Germinal center (tissue), 1 donor: ENCODE measurements at regions not wholly inside any gene's neighbourhood (a gene's known extent, or its start where the extent isn't known, plus 50 kb on each side); places are given as distances from the start of the nearest gene placed in this dataset.
"Not testable (repeated sequence)": the region's sequence is repeated elsewhere in the genome, so short reads cannot be mapped to it uniquely, and the experiment has no call there.

Experiments used
- DNase-seq: peaks from one replicate; pipeline ENCODE4 v3.0.0; 2012; ENCODE audit warnings: mixed read lengths, low spot score

GRCh38 chr12:47306773-47307679, 227.3 kb upstream of the AMIGO2 start:
- DNase-seq: not testable (repeated sequence)

GRCh38 chr12:47306130-47306529, 226.4 kb upstream of the AMIGO2 start:
- no peak for DNase-seq

- DNase-seq: no peak
Observed at GRCh38 chr12:47305464-47305863, 225.7 kb upstream of the AMIGO2 start.

- DNase-seq: no peak
Observed at GRCh38 chr12:47303995-47304560, 224.3 kb upstream of the AMIGO2 start.

- DNase-seq: no peak
Observed at GRCh38 chr12:47303207-47303606, 223.4 kb upstream of the AMIGO2 start.

- peak; percentile 79 for DNase-seq
Observed at GRCh38 chr12:47302111-47302671, 222.4 kb upstream of the AMIGO2 start.

GRCh38 chr12:47299586-47299985, 219.8 kb upstream of the AMIGO2 start:
- DNase-seq: no peak

GRCh38 chr12:47297993-47298392, 218.2 kb upstream of the AMIGO2 start:
- DNase-seq: no peak

GRCh38 chr12:47296828-47297227, 217.1 kb upstream of the AMIGO2 start:
- no peak for DNase-seq

GRCh38 chr12:47293406-47293805, 213.6 kb upstream of the AMIGO2 start:
- no peak for DNase-seq

- DNase-seq: no peak
Observed at GRCh38 chr12:47286676-47287075, 206.9 kb upstream of the AMIGO2 start.
